ENCODE measurements at regions not wholly inside any gene's neighbourhood (a gene's known extent, or its start where the extent isn't known, plus 50 kb on each side); places are given as distances from the start of the nearest gene placed in this dataset.
A peak's percentile ranks its signal among the peaks of the same experiment; 100 is the strongest.

GRCh38 chr20:23244156-23244915 lies 106.3 kb upstream of the NXT1 start:
- Mint-ChIP-seq H3K4me1 (ENCODE audit: low read depth) (no peaks in the 10 kb centered on the region), H3K27ac (no peak overlapping the region), H3K27me3 (ENCODE audit: low read depth) (peaks cover 2% of the 10 kb centered on the region), H3K9me3 (peaks cover 5% of the 10 kb centered on the region), H3K4me3 (no peak overlapping the region), H3K36me3 (ENCODE audit: low read depth) (no peaks in the 10 kb centered on the region)
- DNase-seq, result no peak
- intact Hi-C loops (cut with micrococcal nuclease), result no loop called here
- CTCF ChIA-PET, result no interaction called here

GRCh38 chr20:23243791-23244155 lies 106.8 kb upstream of the NXT1 start:
- H3K4me3 Mint-ChIP-seq, result no peak overlapping the region
- H3K27ac Mint-ChIP-seq, result no peak overlapping the region
- H3K4me1 Mint-ChIP-seq (ENCODE audit: low read depth), result no peaks in the 10 kb centered on the region
- peaks cover 3% of the 10 kb centered on the region for H3K27me3 Mint-ChIP-seq (ENCODE audit: low read depth)
- no peak for DNase-seq
- peaks cover 11% of the 10 kb centered on the region for H3K9me3 Mint-ChIP-seq
- CTCF ChIA-PET, result no interaction called here
- intact Hi-C loops (cut with micrococcal nuclease), result no loop called here
- H3K36me3 Mint-ChIP-seq (ENCODE audit: low read depth), result no peaks in the 10 kb centered on the region

GRCh38 chr20:23242556-23243180 lies 107.9 kb upstream of the NXT1 start:
- H3K27me3 Mint-ChIP-seq (ENCODE audit: low read depth), result peaks cover 3% of the 10 kb centered on the region
- no peaks in the 10 kb centered on the region for H3K4me1 Mint-ChIP-seq (ENCODE audit: low read depth)
- H3K27ac Mint-ChIP-seq, result no peak overlapping the region
- H3K9me3 Mint-ChIP-seq, result peaks cover 17% of the 10 kb centered on the region
- no peaks in the 10 kb centered on the region for H3K36me3 Mint-ChIP-seq (ENCODE audit: low read depth)
- no peak for DNase-seq
- CTCF ChIA-PET, result no interaction called here
- intact Hi-C loops (cut with micrococcal nuclease), result no loop called here
- no peak overlapping the region for H3K4me3 Mint-ChIP-seq

- Mint-ChIP-seq H3K4me1 (ENCODE audit: low read depth) (no peaks in the 10 kb centered on the region), H3K27me3 (ENCODE audit: low read depth) (peaks cover 3% of the 10 kb centered on the region), H3K9me3 (peaks cover 17% of the 10 kb centered on the region), H3K27ac (no peak overlapping the region), H3K4me3 (no peak overlapping the region), H3K36me3 (ENCODE audit: low read depth) (no peaks in the 10 kb centered on the region)
- CTCF ChIA-PET, result no interaction called here
- intact Hi-C loops (cut with micrococcal nuclease), result no loop called here
- no peak for DNase-seq
Measured at GRCh38 chr20:23242104-23242503, 108.5 kb upstream of the NXT1 start.

DNA sequence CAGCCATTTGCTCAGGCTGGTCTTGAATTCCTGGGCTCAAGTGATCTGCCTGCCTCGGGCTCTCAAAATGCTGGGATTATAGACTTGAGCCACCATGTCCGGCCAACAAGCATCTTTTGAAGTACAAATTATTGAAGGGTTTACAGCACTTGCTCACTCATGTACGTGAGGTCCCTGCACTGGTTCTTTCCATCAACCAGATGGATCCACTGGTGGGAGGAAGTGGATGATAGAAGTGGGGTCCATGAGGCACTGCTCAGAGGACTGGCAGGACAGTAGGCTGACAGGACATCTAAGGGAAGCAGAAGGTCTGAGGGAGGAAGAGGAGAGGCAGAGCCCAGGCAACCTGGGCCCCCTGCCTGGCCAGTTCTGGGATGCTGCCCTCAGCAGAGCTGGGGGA lies 109.2 kb upstream of the NXT1 start:
- Mint-ChIP-seq H3K4me3 (no peak overlapping the region), H3K27ac (no peak overlapping the region), H3K4me1 (ENCODE audit: low read depth) (no peaks in the 10 kb centered on the region), H3K36me3 (ENCODE audit: low read depth) (no peaks in the 10 kb centered on the region), H3K27me3 (ENCODE audit: low read depth) (peaks cover 3% of the 10 kb centered on the region), H3K9me3 (peaks cover 17% of the 10 kb centered on the region)
- CTCF ChIA-PET, result interaction anchor here (0.5 kb wide), 1 partner anchor 119 kb away, joined by 3 read pairs; no protein-coding TSS in a partner anchor
- intact Hi-C loops (cut with micrococcal nuclease), result no loop called here
- DNase-seq, result no peak

DNA sequence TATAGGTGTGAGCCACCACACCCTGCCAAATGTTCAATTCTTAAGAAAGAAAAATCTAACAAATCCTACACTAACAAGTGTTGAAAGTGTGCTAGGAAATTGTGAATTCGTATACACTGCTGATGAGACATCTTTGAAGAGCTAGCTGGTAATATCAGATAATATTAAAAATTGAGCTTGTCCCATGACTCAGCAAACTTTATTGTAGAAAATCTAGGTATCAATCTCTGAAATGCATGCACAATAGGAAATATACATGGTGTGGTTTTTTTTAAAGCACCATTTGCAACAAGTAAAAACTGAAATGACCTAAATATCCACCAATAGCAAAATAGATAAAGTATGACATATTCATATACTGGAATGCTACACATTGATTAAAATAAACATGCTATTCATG lies 110.1 kb upstream of the NXT1 start:
- CTCF ChIA-PET, result interaction anchor here (0.7 kb wide), 1 partner anchor 11 kb away, joined by 3 read pairs; no protein-coding TSS in a partner anchor
- H3K4me3 Mint-ChIP-seq, result no peak overlapping the region
- H3K27me3 Mint-ChIP-seq (ENCODE audit: low read depth), result peaks cover 3% of the 10 kb centered on the region
- H3K36me3 Mint-ChIP-seq (ENCODE audit: low read depth), result no peaks in the 10 kb centered on the region
- H3K9me3 Mint-ChIP-seq, result peaks cover 17% of the 10 kb centered on the region
- H3K4me1 Mint-ChIP-seq (ENCODE audit: low read depth), result no peaks in the 10 kb centered on the region
- H3K27ac Mint-ChIP-seq, result no peak overlapping the region
- no peak for DNase-seq
- intact Hi-C loops (cut with micrococcal nuclease), result no loop called here

DNA sequence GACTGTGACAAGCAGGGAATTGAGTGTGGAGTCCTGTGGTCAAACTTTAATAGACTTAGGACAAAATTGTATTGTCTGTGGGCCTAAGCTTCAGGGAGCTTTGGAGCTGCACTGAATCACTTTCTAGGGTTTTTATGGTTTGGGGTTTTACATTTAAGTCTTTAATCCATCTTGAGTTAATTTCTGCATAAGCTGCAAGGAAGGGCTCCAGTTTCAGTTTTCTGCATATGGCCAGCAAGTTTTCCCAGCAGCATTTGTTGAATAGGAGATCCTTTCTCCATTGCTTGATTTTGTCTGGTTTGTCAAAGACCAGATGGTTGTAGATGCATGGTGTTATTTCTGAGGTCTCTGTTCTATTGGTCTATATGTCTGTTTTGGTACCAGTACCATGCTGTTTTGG lies 113.4 kb upstream of the NXT1 start:
- Mint-ChIP-seq H3K9me3 (peaks cover 28% of the 10 kb centered on the region), H3K4me1 (ENCODE audit: low read depth) (no peaks in the 10 kb centered on the region)

GRCh38 chr20:23235173-23236027 lies 115.2 kb upstream of the NXT1 start:
- H3K27ac Mint-ChIP-seq, result no peak overlapping the region
- peaks cover 37% of the 10 kb centered on the region for H3K9me3 Mint-ChIP-seq
- peaks cover 8% of the 10 kb centered on the region for H3K27me3 Mint-ChIP-seq (ENCODE audit: low read depth)
- intact Hi-C loops (cut with micrococcal nuclease), result loop anchor here (2.0 to 5.0 kb wide), 2 partner anchors 185 to 898 kb away; no protein-coding TSS in a partner anchor
- CTCF ChIA-PET, result interaction anchor here (0.7 to 1.2 kb wide), 6 partner anchors 14 to 544 kb away, joined by 3 to 4 read pairs (median 3); no protein-coding TSS in a partner anchor
- H3K4me1 Mint-ChIP-seq (ENCODE audit: low read depth), result no peaks in the 10 kb centered on the region
- no peaks in the 10 kb centered on the region for H3K36me3 Mint-ChIP-seq (ENCODE audit: low read depth)
- H3K4me3 Mint-ChIP-seq, result no peak overlapping the region
- peak; percentile 48 for DNase-seq

More for the DNA sequence above, 113.4 kb upstream of the NXT1 start:
- no peaks in the 10 kb centered on the region for H3K36me3 Mint-ChIP-seq (ENCODE audit: low read depth)
- DNase-seq, result no peak
- H3K27me3 Mint-ChIP-seq (ENCODE audit: low read depth), result peaks cover 3% of the 10 kb centered on the region
- H3K4me3 Mint-ChIP-seq, result no peak overlapping the region
- H3K27ac Mint-ChIP-seq, result no peak overlapping the region
- CTCF ChIA-PET, result no interaction called here
- intact Hi-C loops (cut with micrococcal nuclease), result loop anchor here (5.0 kb wide), 1 partner anchor 900 kb away; no protein-coding TSS in a partner anchor

DNA sequence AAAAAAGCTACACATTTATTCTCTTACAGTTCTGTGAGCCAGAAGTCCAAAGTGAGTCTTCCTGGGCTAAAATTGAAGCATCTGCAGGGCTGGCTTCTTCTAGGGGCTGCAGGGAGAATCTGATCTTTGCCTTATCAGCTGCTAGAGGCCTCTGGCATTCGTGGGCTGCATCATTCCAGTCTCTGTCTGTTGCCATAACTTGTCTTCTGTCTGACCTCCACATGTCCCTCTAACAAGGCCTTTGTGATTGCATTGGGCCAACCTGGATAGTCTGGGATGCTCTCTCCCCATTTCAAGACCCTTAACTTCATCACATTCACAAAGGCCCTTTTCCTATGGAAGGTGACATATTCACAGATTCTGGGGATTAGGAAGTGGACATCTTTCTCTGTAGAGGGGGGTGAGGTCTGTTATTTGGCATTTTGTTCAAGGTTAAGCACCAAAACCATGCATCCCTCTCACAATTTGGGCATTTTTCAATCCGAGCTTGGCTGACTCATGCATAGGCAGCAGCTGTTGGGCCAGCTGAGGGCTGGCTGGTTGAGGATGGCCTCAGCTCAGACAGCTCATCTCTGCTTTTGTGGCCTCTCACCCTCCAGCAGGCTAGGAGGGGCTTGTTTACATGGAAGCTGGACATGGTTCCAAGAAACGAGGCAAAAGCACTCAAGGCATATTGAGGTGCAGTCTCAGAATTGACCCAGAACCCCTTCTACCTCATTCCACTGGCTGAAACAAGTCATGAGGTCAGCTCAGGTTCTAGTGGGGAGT lies 116.1 kb upstream of the NXT1 start:
- Mint-ChIP-seq H3K4me1 (ENCODE audit: low read depth) (no peaks in the 10 kb centered on the region), H3K27ac (no peak overlapping the region), H3K36me3 (ENCODE audit: low read depth) (no peaks in the 10 kb centered on the region), H3K9me3 (peaks cover 33% of the 10 kb centered on the region), H3K27me3 (ENCODE audit: low read depth) (peaks cover 7% of the 10 kb centered on the region), H3K4me3 (no peak overlapping the region)
- intact Hi-C loops (cut with micrococcal nuclease), result loop anchor here (2.0 to 5.0 kb wide), 2 partner anchors 184 to 897 kb away; no protein-coding TSS in a partner anchor
- DNase-seq, result no peak
- CTCF ChIA-PET, result interaction anchor here (0.7 to 1.2 kb wide), 7 partner anchors 13 to 543 kb away, joined by 3 to 5 read pairs (median 4); no protein-coding TSS in a partner anchor

GRCh38 chr20:23233341-23233740 lies 117.2 kb upstream of the NXT1 start:
- no peak overlapping the region for H3K4me3 Mint-ChIP-seq
- no peaks in the 10 kb centered on the region for H3K36me3 Mint-ChIP-seq (ENCODE audit: low read depth)
- DNase-seq, result no peak
- no peaks in the 10 kb centered on the region for H3K4me1 Mint-ChIP-seq (ENCODE audit: low read depth)
- H3K27me3 Mint-ChIP-seq (ENCODE audit: low read depth), result peaks cover 5% of the 10 kb centered on the region
- no peak overlapping the region for H3K27ac Mint-ChIP-seq
- intact Hi-C loops (cut with micrococcal nuclease), result no loop called here
- CTCF ChIA-PET, result interaction anchor here (0.7 kb wide), 1 partner anchor 60 kb away, joined by 5 read pairs; no protein-coding TSS in a partner anchor
- peaks cover 25% of the 10 kb centered on the region for H3K9me3 Mint-ChIP-seq

GRCh38 chr20:23232679-23233308 lies 117.8 kb upstream of the NXT1 start:
- peaks cover 21% of the 10 kb centered on the region for H3K9me3 Mint-ChIP-seq
- CTCF ChIA-PET, result no interaction called here
- H3K4me1 Mint-ChIP-seq (ENCODE audit: low read depth), result no peaks in the 10 kb centered on the region
- no peak for DNase-seq
- H3K36me3 Mint-ChIP-seq (ENCODE audit: low read depth), result no peaks in the 10 kb centered on the region
- no peak overlapping the region for H3K4me3 Mint-ChIP-seq
- peaks cover 7% of the 10 kb centered on the region for H3K27me3 Mint-ChIP-seq (ENCODE audit: low read depth)
- H3K27ac Mint-ChIP-seq, result no peak overlapping the region
- intact Hi-C loops (cut with micrococcal nuclease), result no loop called here

Measured in activated naive CD4-positive, alpha-beta T cell treated with anti-CD3 and anti-CD28 coated beads for 36 hours (primary cell).